T1000 (cell line): ENCODE measurements at regions not wholly inside any gene's neighbourhood (a gene's known extent, or its start where the extent isn't known, plus 50 kb on each side); places are given as distances from the start of the nearest gene placed in this dataset.
A peak's percentile ranks its signal among the peaks of the same experiment; 100 is the strongest.

ENCODE experiments used
- DNase-seq: peaks from one replicate; lab custom pipeline; 2025; ENCODE audit warnings: mixed read lengths; lab: John Stamatoyannopoulos, UW

DNA sequence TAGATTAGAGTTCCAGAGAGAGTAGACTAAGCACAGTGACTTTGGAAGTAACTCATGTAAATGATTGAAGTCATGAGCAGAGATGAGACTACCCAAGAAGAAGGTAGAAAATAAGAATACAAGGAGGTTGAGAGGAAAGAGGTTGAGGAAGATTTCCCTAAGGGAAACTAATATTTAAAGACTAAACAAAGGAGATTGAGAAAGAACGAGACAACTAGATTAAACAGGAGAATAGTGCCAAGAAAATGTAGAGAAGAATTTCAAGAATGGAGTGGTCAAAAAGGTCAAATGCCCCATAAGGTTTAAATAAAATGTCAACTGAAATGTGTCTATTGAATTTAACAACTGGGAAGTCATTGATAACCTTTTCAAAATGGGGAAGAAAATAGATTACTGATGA is 59.0 kb downstream of the RPS29 start:
- DNase-seq = no peak

DNA sequence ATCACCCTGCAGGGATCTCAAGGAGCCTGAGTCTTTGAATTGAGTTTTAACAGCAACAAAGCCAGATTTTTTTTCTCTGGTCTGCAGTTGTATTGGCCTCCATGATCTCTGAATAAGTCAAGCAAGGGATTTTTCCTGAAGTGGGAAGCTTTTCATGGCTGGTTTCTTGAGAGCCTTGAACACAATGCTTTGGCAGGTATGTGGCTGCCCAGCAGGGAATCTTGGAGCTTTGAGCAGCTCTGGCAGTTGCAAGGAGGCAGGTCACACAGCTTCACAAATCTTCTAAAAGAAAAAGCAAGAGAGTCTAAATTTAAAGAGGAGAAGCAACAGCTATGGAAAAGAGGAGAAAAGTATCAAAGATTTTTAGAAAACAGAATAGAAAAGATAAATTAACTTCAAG is 60.1 kb downstream of the RPS29 start:
- no peak for DNase-seq

DNA sequence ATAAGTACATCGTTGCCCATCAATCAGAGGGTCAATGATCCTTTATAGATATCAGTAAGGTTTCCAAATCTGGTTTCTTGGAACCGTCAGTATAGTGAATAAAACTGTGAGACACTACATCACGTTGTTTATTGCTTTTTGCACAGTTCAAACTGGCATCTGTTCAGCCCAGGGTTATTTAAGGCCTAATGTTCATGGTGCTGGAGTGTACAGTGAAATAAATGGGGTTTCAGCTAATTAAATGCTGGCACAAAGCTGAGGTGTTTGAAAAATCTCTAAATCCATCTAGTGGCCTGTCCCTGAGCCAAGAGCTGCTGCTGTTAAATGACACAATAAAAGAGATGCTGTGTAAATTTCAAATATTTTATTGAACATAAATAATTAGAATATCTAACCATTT is 69.9 kb downstream of the RPS29 start:
- no peak for DNase-seq

DNA sequence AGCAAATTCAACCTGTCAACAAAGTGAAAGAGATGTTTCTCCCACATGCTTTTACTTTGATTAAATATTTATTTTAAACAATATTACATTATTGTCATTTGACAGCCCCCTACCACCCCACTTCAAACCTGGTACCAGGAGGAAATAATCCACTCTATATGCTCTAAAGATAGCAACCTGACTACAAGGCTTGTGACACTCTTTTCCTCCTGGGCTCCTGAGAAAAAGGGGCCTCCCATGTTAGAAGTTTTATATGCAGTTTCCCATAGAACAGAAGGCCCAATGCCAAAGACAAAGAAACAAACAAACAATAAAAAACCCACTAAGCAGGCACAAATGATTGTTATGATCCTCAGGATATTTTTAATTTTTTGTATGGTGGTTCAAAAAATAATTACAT is 73.6 kb downstream of the RPS29 start:
- DNase-seq = no peak

DNA sequence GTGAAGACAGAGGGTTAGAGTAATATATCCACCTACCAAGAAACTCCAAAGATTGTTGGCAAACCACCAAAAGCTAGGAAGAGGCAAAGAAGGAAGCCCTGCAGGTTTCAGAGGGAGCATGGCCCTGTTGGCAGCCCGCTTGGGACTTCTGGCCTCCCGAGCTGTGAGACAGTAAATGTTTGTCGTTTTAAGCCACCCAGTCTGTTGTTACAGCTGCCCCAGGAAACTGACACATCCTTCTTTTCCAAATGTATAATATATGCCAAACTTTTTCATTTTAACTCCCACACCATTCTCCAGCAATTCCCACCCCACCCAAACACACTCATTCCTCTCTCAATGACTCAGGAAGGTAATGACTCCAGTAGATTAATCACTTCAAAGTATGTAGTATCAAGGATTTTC is 74.0 kb downstream of the RPS29 start:
- peak; percentile 57 for DNase-seq

DNA sequence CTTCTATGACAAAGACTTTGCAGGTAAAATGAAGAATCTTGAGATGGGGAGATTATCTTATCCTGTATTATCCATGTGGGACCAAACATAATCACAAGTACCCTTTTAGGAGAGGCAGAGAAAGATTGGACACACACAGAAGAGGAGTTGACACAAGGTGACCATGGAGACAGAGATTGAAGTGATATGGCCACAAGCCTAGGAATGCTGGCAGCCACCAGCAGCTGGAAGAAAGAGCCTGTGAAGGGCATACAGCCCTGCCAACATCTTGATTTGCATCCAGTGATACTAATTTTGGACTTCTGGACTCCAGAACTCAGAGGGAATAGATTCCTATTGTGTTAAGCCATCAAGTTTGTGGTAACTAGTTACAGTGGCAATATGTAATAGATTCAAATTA is 78.1 kb downstream of the RPS29 start:
- no peak for DNase-seq

DNA sequence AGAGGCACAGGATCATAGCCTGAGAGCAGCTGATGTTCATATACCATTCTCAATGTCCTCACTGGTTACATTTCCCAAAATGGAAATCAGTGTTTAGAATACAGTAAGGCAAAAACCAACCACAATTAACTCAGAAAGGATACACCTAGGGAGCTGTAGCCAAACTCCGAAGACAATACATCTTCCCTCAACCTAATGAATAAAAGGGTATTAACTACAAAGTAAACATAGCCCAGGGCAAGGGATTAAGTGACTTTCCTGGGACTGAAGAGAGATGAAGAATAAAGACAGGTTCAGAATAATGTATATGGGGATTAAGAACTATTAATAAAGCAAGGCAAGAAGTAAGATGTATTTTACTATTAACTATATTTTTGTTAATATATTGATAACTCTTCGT is 79.5 kb downstream of the RPS29 start:
- DNase-seq = no peak

DNA sequence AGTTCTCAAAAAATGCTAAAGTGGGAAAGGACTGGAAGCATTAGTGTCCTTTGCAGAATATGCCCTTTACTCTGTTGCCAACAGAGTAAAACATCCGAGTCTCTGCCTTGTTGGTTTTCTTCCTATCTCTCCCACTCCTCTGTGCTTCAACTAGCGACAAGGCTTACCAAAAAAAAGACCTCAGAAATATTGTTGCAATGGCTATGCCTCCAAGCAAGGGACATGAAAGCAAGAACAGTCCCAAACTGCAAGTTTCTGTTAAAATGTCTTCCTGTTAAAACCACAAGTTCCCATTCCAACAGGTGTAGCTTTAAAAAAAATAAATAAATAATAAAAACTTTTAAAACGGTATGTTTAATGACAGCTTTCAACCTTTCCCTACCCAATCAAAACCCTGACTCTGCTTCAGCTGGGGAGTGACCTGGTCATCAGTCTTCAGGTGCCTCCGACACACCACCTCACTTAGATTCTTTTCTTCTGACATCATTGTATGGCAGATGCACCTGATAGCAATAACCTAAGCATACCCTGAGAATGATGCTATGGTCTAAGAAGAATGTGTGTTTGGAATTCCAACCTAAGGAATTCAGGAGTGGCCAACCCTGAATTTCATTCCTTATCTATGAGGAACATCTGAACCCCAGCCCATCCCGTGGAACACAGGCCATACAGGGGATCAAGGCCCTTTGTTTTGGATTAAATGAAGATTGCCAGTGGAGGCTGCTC is 81.0 kb downstream of the RPS29 start:
- DNase-seq = no peak

DNA sequence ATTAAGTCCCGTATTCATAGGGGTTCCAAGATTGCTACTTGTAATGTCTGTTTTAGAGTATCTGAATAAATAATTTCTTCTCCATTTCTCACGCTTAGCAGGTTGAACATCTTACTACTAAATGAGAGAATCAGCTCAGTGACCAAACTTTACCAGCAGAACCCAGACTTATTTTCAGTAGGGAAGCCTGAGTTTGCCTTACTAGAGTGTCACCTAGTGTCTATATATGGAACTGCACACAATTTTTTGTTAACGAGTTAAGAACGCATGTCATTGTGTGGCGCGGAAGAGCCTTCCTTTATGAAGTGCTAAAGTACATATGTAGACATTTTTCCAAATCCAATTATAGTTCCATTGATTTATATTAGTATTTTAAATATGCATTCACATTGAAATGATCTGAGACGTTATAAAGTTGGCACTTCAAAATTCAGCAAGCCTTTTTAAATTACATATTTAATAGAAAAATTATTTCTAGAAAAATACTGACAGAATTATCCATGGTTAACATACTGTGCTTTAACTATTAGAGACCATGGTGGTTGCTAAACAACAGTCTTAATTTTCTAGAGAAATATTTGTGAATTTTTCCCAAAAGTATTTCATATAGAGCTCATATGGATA is 88.3 kb downstream of the RPS29 start:
- DNase-seq = no peak

DNA sequence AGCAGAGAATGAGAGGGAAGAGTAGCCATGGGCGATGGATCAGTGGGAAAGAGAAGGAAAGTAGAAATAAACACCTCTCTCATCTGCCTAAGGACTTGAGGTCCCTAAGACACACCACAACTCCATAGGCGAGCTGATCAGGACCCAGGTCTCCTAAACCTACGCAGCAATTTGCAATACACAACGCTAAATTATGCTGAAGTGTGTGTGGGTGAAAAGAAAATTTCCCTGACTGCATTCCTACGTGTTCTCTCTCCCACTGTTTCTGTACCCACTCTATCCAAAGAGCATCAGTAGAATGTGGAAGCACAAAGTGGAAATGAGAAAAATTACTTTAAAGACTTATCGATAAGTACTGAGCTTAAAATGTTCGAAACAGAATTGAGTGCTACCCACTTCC is 88.9 kb downstream of the RPS29 start:
- DNase-seq = no peak

DNA sequence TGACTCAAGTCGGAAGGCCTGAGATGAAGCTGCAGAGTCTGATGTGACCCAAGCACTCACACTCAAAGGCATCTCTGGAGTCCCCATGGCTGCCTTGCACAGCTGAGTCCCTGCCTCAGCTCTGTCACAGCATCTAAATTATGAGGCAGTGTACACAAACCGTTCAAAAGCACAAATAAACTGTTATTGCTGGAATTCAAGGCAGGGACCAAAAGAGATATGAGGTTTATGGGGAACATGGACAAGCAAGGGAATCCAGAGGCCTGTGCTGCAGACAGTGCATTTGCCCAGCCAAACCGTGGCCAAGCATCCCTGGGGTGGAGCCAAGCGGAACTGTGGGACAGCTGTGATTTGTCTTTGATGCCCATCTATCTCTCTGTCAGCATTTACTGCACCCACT is 91.3 kb downstream of the RPS29 start:
- DNase-seq = no peak

DNA sequence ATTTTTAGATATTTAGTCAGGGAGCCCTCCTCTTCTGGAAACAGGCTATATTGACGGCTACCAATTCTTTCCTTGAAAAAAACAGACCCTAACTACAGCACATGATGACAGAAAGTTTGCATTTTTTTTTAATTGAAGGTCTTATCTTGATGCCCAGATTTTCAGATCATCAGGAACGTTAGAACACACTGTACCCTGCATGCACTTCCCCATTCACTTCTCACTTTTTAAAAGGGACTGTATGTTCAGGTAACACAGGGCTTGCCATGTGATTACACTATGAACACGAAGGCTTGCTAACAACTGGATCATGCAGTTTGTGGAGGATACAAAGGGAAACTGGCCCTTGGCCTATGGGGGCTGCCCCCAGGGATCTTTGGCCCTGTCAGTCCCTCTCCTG is 92.6 kb downstream of the RPS29 start:
- no peak for DNase-seq

DNA sequence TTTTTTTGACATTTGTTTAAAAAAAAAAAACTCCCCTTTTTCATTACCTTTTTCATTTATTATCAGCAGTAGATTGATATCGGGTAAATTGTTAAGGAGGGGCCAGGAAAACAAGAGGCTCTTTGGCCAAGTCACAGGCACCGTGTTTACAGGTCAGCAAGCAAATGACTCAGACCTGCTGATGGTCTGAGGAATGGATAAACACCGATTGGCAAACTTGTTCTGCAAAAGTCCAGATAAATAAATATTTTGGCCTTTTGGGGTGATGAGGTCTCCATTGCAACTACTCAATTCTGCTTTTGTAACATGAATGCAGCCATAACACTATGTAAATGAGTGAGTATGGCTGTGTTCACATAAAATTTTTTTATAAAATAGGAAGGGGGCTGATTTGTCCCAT is 94.0 kb downstream of the RPS29 start:
- DNase-seq = no peak

DNA sequence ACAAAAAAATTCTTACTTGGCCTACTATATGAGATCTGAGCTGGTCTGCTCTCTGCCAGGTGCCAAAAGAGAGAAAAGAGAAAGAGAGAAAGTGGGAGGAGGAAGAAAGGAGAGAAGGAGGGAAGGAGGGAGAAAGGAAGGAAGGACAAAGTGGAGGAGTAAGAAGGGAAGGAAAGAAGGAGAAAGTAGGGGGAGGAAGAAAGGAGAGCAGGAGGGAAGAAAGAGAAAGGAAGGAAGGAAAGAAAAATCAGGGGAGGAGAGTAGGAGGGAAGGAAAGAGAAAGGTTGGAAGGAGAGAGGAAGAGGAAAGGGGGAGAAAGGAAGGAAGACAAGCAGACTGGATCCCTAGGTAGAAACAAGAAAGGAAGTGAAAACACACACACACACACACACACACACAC is 96.8 kb downstream of the RPS29 start:
- no peak for DNase-seq

DNA sequence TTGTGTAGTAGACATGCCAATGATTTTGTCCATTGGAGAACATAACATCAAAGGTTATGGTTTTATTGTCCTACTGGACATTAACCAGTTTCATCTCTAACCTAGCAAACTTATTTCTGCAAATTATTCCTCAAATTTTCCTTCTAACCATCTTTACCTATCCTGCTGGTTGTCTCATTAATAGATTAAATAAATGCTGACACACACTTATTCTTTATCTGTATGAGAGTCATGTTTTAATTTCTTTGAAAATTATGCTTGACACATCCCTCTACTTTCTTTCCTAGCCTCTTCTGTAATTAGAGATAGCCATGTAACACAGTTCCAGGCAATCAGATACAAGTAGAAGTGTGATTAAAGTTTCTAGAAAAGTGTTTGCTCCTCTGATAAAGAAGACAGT is 98.9 kb downstream of the RPS29 start:
- no peak for DNase-seq

DNA sequence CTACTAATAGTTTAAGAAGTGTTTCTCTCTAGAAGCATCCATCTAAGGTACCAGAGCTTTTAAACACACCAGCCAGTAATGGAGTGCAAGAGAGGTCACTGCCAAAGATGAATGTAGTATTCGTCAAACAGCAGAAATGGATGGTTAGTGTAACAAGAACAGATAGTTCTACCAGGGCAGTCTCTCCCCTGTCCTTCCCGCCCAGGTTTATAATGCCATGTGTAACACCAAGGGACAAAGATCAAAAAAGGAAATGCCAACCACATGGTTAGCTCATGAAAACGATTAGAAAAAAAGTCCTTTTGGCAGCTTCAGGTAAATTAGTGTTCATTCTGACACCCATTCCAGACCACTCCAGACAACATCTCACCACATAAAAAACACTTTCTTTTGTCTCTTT is 100.9 kb downstream of the RPS29 start:
- no peak for DNase-seq

DNA sequence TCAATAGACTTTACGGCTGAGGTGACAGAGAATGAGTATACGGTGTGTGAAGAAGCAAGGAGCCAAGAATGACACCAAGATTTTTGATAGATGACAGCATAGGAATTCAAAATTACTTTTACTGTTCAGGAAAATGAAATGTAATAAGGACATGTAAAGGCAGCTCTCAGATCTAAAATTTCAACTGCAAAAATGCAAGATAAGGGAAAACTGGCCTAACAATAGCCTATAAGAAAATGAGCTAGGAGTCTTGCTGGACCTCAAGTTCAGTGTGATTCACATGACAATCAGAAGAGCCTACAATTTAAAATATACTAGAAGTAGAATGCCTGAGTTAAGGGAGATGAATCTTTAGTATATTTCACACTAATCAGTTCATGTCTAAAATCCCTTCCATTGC is 102.0 kb downstream of the RPS29 start:
- no peak for DNase-seq

DNA sequence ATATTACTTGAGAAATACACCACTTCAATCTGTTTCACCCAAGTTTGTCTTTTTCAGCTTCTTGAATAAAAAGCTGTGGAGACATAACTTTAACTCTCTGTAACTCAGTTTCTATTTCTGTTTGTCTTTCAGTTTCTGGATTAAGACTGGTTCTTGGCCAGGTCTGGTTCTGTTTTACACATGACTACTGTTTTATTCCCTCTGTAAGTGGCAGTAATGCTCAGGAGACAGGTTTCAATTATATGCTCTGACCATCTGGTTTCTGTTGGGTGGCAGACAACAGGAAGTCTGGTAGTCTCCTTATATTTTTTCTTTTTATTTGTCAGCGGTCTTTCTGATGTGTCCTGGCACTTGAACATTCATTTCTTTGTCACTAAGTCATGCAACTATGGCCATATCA is 102.9 kb downstream of the RPS29 start:
- DNase-seq = no peak

DNA sequence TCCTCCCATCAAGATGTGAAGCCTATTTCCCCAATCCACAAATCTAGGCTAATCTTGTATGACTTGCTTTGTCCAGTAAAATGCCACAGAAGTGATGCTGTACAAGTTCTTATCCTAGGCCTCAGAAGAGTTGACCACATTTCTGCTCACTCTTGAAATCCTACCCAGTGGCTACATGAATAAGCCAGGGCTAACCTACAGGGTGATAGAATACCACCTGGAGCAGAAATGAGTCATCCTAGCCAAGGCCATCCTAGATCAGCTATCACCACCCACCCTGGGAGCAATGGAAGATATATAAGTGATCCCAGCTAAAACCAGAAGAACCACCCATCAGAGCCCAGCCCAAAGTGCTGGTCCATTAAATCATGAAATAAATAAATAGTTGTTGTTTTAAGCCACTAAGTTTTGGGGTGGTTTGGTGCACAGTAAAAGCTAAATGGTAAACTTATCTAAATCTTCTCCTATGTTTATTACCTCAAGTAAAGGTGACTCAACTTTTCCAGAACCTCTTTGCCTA is 105.1 kb downstream of the RPS29 start:
- no peak for DNase-seq

DNA sequence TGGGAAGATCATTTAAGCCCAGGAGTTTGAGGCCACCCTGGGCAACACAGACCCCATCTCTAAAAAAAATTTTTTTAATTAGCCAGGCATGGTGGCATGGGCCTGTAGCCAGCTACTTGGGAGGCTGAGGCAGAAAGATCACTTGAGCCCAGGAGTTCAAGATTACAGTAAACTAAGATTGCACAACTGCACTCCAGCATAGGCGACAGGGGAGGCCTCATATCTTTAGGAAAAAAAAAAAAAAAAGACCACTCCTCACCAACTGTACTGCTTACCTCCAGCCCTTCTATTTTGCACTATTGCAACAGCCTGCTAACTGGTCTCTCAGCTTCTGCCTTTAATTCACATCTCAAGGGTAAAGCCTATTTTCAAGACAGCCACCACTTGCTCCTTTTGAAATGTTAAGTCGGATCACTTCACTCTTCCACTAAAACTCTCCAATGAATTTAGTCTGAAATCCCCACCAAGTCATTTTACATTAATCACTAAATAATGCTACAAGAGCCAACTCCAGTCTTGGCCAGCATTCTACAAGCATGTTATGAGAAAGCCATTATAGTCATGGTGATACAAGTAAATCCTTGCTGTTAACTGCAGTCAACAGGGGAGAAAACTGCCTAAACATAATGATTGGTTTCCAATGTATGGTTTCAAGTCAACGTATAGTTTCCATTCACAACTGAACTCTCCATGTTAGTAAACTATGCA is 106.0 kb downstream of the RPS29 start:
- DNase-seq = no peak

DNA sequence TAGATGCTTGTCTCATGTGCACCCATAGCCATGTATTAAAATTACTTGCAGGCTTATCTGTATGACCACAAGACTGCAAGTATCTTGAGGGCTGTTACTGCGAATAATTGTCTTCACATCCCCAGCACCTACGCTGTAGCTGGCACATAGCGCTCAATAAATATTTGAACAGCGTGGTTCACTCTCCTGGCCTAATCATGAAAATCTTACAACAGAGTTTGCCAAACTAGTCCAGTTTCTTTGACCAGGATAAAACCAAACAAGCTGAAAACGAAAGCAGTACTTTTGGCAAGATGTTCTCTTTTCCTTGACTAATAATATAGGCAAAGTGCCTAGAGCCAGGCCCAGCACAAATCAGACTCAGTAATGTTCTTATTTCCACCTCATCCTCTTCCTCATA is 106.7 kb downstream of the RPS29 start:
- DNase-seq = no peak

DNA sequence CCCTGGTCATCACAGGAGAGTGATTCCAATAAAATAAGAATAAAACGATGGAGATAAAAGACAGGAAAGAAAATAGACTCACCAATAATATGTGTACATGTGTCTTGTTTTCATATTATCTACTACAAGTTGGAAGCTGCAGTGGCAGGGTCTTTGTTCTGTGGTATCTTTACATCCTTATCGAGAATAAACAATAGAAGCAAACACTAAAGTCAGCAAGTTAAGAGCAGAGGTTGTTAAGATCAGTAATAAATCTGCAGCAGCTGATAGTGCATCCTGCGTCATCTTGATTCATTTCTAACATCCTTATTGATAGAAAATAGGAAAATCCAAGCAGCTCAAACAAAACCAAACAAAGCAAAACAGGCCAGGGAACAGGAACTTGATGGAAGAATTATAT is 107.4 kb downstream of the RPS29 start:
- DNase-seq = no peak

DNA sequence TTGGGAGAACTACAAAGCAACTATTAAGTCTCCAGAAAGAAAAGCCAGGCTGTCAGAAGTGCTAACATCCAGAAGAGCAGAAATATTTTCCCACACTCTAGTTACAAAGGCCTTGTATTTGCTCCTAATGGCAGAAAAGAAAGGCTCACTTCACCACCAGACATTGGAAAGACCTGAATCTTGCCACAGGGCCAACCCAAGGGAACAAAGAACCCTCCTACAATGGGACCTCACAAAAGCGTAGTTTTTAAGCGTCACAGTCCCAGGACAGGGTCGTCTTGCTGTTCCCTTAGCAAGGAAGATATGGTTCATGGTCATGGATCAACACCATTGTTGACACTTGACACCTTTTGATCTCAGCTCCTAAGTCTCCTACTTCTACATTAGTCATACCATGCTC is 119.1 kb downstream of the RPS29 start:
- no peak for DNase-seq
